ENCODE measurements at regions not wholly inside any gene's neighbourhood (a gene's known extent, or its start where the extent isn't known, plus 50 kb on each side); places are given as distances from the start of the nearest gene placed in this dataset.

GRCh38 chr7:54663603-54664234 is 95.3 kb downstream of the SEC61G start:
- no peak for DNase-seq (ENCODE audit: low read depth)
- no peak for TF ChIP-seq CTCF (conservative IDR thresholded peaks at IDR 0.05; ENCODE audit: low read length)
- no peak overlapping the region for H3K4me3 ChIP-seq (ENCODE audit: low read length)

GRCh38 chr7:54663186-54663585 is 95.8 kb downstream of the SEC61G start:
- H3K4me3 ChIP-seq (ENCODE audit: low read length), result no peak overlapping the region
- TF ChIP-seq CTCF (conservative IDR thresholded peaks at IDR 0.05; ENCODE audit: low read length), result no peak

GRCh38 chr7:54662701-54663100 is 96.3 kb downstream of the SEC61G start:
- H3K4me3 ChIP-seq (ENCODE audit: low read length), result no peak overlapping the region
- no peak for TF ChIP-seq CTCF (conservative IDR thresholded peaks at IDR 0.05; ENCODE audit: low read length)
- no peak for DNase-seq (ENCODE audit: low read depth)

More at GRCh38 chr7:54663186-54663585, 95.8 kb downstream of the SEC61G start:
- DNase-seq (ENCODE audit: low read depth), result no peak

- H3K4me3 ChIP-seq (ENCODE audit: low read length), result no peak overlapping the region
- DNase-seq (ENCODE audit: low read depth), result no peak
- TF ChIP-seq CTCF (conservative IDR thresholded peaks at IDR 0.05; ENCODE audit: low read length), result no peak
These were observed 105.1 kb downstream of the SEC61G start for GRCh38 chr7:54653905-54654304.

- no peak for TF ChIP-seq CTCF (conservative IDR thresholded peaks at IDR 0.05; ENCODE audit: low read length)
- no peak for DNase-seq (ENCODE audit: low read depth)
- H3K4me3 ChIP-seq (ENCODE audit: low read length), result no peak overlapping the region
These were observed 100.9 kb downstream of the VSTM2A start for GRCh38 chr7:54643064-54643463.

GRCh38 chr7:54637712-54638396 is 95.7 kb downstream of the VSTM2A start:
- no peak overlapping the region for H3K4me3 ChIP-seq (ENCODE audit: low read length)
- no peak for TF ChIP-seq CTCF (conservative IDR thresholded peaks at IDR 0.05; ENCODE audit: low read length)
- DNase-seq (ENCODE audit: low read depth), result no peak

GRCh38 chr7:54632696-54633095 is 90.5 kb downstream of the VSTM2A start:
- TF ChIP-seq CTCF (conservative IDR thresholded peaks at IDR 0.05; ENCODE audit: low read length), result no peak
- DNase-seq (ENCODE audit: low read depth), result no peak
- H3K4me3 ChIP-seq (ENCODE audit: low read length), result no peak overlapping the region
